RWPE1 (cell line): ENCODE measurements at regions not wholly inside any gene's neighbourhood (a gene's known extent, or its start where the extent isn't known, plus 50 kb on each side); places are given as distances from the start of the nearest gene placed in this dataset.
A peak's percentile ranks its signal among the peaks of the same experiment; 100 is the strongest.

Experiments
- CTCF ChIA-PET: fragments of 350-600 bp; sonication (Branson Sonifier 250); formaldehyde crosslinking; extraction: SDS; loops from one replicate; lab custom pipeline; 2021; lab: Yijun Ruan, JAX
- POLR2A ChIA-PET: fragments of 400-600 bp; formaldehyde crosslinking; extraction: SDS; loops from one replicate; lab custom pipeline; 2020; ENCODE audit warnings: antibody characterized with exemption; ENCODE audit not compliant: low non-redundant PET; lab: Yijun Ruan, JAX
- DNase-seq: peaks from one replicate; pipeline ENCODE4 v3.0.0; 2012; ENCODE audit warnings: low spot score
- H3K27ac ChIP-seq: fragments of 450-650 bp; 2 replicates; pipeline ENCODE4 v1.5.1; 2017
- TF ChIP-seq, protein P1 (sequence below): fragments of 450-650 bp; conservative IDR thresholded peaks from 2 replicates; pipeline ENCODE4 v1.5.1; 2017; ENCODE audit warnings: low read depth, mild to moderate bottlenecking

GRCh38 chr20:50320005-50320900 is 129.6 kb downstream of the CEBPB start:
- H3K27ac ChIP-seq = peak overlapping the region; percentile 95
- POLR2A ChIA-PET = interaction anchor here (0.6 to 1.4 kb wide), 4 partner anchors 10 to 109 kb away, joined by 3 to 4 read pairs (median 3); no protein-coding TSS in a partner anchor

DNA sequence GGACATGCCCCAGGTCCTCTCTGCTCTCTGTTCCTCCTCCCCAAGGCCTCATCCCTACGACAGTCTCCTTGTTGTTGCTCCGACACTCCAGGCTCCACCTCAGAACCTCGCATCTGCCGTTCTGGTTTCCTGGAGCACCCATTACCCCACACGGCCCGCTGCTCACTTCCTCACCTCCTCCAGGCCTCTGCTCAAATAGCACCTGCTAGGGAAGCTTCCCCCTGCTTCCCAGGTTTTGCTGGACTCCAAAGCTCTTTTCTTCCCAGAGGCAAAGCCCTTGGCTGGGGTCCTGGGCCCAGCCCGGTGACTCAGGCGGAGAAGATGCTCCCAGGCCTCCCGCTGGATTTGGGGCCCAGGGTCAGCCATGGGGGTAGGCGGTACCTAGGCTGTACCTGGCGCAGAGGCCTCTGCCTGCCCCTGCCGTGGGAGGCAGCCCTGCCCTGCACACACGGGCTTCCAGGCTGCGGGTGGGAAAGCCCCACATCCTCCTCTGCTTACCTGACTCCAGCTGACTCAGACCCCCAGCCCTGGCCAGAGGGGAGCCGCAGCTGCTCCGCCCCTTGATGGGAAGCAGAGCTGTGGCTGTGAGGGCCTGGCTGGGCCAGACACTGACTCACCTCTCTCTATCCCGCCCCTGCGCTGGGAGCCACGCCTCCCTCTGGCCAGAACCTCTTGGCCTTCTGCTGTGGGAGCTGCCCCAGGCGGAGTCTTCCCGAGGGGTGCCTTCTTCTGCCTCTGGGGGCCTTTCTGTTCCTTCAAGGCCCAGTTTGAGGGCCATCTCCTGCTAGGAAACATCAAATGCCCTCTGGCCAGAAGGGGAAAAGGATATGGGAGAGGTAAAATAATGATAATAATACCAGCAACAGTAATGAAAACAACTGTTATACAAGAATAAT is 130.5 kb downstream of the CEBPB start:
- H3K27ac ChIP-seq = peak overlapping the region; percentile 95
- CTCF ChIA-PET = interaction anchor here (0.6 to 1.3 kb wide), 8 partner anchors 12 to 694 kb away, joined by 3 to 4 read pairs (median 3); no protein-coding TSS in a partner anchor
- DNase-seq = peak; percentile 100
- TF ChIP-seq, protein P1, sequence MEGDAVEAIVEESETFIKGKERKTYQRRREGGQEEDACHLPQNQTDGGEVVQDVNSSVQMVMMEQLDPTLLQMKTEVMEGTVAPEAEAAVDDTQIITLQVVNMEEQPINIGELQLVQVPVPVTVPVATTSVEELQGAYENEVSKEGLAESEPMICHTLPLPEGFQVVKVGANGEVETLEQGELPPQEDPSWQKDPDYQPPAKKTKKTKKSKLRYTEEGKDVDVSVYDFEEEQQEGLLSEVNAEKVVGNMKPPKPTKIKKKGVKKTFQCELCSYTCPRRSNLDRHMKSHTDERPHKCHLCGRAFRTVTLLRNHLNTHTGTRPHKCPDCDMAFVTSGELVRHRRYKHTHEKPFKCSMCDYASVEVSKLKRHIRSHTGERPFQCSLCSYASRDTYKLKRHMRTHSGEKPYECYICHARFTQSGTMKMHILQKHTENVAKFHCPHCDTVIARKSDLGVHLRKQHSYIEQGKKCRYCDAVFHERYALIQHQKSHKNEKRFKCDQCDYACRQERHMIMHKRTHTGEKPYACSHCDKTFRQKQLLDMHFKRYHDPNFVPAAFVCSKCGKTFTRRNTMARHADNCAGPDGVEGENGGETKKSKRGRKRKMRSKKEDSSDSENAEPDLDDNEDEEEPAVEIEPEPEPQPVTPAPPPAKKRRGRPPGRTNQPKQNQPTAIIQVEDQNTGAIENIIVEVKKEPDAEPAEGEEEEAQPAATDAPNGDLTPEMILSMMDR = no peak
- POLR2A ChIA-PET = interaction anchor here (0.6 to 1.4 kb wide), 8 partner anchors 11 to 112 kb away, joined by 3 to 4 read pairs (median 3); no protein-coding TSS in a partner anchor

More at GRCh38 chr20:50320005-50320900, 129.6 kb downstream of the CEBPB start:
- peak; percentile 52 for DNase-seq
- CTCF ChIA-PET = interaction anchor here (0.7 kb wide), 3 partner anchors 130 to 256 kb away, joined by 3 read pairs; no protein-coding TSS in a partner anchor
- TF ChIP-seq, protein P1 = no peak

DNA sequence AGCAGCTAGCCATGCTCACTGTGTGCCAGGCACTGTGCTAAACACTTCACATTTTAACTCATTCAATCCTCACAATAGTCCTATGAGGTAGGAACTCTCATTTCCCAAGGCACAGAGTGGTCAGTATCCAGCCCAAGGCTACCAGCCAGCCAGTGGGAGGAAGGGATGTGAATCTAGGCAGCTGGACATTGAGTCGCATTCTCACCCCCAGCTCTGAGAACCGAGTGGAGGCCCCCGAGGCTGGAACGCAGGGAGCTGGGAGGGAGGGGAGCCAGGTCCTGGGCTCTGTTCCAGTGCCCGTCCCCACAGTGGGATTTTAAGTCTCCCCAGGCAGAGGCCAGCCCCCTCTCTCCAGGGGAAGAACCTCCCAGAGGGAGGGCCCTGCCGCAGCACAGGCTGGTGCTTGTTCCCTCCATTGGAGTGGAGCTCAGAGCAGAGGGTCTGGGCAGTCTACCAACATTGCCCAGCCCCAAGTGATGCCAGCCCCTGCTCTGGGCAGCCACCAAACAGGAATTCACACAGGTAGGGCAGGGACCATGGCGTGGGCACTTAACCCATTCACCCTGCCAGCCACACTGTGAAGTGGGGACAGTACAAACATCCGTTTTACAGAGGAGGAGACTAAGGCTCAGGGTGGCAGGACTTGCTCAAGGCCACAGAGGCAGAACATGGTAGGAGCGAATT is 131.3 kb downstream of the CEBPB start:
- TF ChIP-seq, protein P1 = no peak
- CTCF ChIA-PET = interaction anchor here (0.6 to 1.3 kb wide), 5 partner anchors 13 to 693 kb away, joined by 3 to 4 read pairs (median 3); no protein-coding TSS in a partner anchor
- DNase-seq = peak; percentile 63
- POLR2A ChIA-PET = interaction anchor here (0.6 to 1.4 kb wide), 6 partner anchors 12 to 111 kb away, joined by 3 to 5 read pairs (median 3); no protein-coding TSS in a partner anchor
- H3K27ac ChIP-seq = peak overlapping the region; percentile 95

DNA sequence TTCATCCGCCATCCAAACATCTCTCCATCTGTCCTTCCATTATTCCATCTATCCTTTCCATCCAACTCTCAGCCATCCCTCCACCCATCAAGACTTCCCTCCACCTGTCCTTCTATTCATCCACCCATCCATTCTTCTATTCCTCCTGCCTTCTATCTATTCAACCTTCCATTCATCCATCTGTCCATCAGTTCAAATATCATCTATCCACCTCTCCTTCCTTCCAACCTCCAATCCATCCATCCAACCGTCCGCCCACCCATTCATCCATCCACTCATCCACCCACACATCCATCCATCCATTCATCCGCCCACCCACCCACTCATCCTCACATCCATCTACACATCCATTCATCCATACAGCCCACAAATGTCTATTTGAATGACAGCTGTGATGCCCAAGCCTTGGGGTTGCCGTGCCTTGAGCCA is 132.1 kb downstream of the CEBPB start:
- POLR2A ChIA-PET = no interaction called here
- peak overlapping the region; percentile 95 for H3K27ac ChIP-seq
- CTCF ChIA-PET = no interaction called here
- no peak for DNase-seq
- TF ChIP-seq, protein P1 = no peak

- H3K27ac ChIP-seq = peak overlapping the region; percentile 95
- ChIA-PET POLR2A (interaction anchor here (0.6 kb wide), 1 partner anchor 425 kb away, joined by 3 read pairs; no protein-coding TSS in a partner anchor), CTCF (interaction anchor here (0.9 kb wide), 1 partner anchor 23 kb away, joined by 4 read pairs; no protein-coding TSS in a partner anchor)
- TF ChIP-seq, protein P1 = no peak
- DNase-seq = no peak
Measured at GRCh38 chr20:50323209-50323608, 132.6 kb downstream of the CEBPB start.
